GM21723 (cell line): ENCODE measurements at regions not wholly inside any gene's neighbourhood (a gene's known extent, or its start where the extent isn't known, plus 50 kb on each side); places are given as distances from the start of the nearest gene placed in this dataset.
"Not testable (repeated sequence)": the region's sequence is repeated elsewhere in the genome, so short reads cannot be mapped to it uniquely, and the experiment has no call there.

Source experiments
- ATAC-seq: cut with Tn5 transposase; IDR thresholded peaks from one replicate; pipeline ENCODE4 v1.9.1; 2021; ENCODE audit warnings: mild to moderate bottlenecking, moderate library complexity; ENCODE audit not compliant: unreplicated experiment

GRCh38 chr12:73002504-73002903 lies 730.3 kb downstream of the TRHDE start:
- ATAC-seq = not testable (repeated sequence)

DNA sequence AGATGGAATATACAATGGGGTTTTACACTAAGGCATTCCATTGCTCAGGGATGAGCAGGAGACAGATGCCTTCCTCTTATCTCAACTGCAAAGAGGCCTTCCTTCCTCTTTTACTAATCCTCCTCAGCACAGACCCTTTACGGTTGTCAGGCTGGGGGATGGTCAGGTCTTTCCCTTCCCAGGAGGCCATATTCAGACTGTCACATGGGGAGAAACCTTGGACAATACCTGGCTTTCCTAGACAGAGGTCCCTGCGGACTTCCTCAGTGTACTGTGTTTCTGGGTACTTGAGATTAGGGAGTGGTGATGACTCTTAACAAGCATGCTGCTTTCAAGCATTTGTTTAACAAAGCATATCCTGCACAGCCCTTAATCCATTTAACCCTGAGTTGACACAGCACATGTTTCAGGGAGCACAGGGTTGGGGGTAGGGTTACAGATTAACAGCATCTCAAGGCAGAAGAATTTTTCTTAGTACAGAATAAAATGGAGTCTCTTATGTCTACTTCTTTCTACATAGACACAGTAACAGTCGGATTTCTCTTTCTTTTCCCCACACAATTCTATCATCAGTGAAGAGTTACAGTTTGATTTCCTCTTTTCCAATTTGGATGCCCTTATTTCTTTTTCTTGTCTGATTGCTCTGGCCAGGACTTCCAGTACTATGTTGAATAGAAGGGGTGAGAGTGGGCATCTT lies 737.1 kb downstream of the TRHDE start:
- not testable (repeated sequence) for ATAC-seq

GRCh38 chr12:73017981-73018380 lies 745.8 kb downstream of the TRHDE start:
- no peak for ATAC-seq

GRCh38 chr12:73053893-73054292 lies 781.7 kb downstream of the TRHDE start:
- ATAC-seq = no peak

DNA sequence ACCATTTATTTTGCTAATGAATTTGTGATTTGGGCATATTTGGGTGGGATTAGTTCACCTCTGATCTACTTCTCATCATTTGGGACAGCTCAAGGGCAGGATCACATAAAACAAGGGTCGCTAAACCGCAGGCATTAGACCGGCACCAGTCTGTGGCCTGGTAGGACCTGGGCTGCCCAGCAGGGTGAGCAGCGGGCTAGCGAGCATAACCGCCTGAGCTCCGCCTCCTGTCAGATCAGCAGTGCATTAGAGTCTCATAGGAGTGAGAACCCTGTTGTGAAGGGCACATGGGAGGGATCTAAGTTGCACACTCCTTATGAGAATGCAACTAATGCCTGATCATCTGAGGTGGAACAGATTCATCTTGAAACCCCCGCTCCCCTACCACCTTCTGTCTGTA lies 785.3 kb downstream of the TRHDE start:
- no peak for ATAC-seq

DNA sequence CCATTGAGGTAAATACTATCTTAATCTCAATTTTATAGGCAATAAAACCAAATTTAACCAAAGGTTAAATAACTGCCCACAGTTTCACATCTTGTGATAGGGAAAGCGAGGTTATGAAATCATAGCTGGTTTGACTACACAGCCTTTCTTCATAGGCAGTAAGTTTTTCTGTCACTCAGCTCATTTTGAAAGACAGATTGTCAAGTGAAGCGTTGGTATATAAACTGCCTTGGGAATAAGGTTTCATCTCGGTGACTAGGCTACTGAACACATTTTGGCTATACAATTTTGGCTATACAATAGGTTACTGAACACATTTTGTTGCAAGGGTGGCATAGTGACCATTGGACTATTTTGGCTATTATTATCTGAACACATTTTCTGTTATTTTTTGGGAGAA lies 793.7 kb downstream of the TRHDE start:
- ATAC-seq = no peak

GRCh38 chr12:73067616-73068015 lies 795.4 kb downstream of the TRHDE start:
- ATAC-seq = no peak

GRCh38 chr12:73072214-73072613 lies 800.0 kb downstream of the TRHDE start:
- no peak for ATAC-seq

DNA sequence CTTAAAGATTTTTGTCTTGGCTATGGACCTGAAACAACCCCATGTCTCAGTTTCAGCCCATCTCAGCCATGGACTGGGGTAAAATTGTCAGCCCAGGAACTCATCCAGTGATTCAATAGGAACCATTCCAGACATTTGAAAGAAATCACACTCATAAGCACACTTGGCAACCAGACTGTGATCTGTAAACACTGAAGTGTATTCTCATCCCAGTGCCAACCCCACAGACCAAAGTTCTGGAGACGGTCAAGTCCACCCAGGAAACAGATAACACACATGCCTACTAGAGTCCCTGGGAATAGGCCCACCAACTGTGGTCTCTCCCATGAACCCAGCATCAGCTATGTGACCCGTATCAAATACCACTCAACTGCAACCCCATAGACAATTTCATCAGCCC lies 804.6 kb downstream of the TRHDE start:
- ATAC-seq = no peak

GRCh38 chr12:73083736-73084135 lies 811.6 kb downstream of the TRHDE start:
- ATAC-seq = no peak

DNA sequence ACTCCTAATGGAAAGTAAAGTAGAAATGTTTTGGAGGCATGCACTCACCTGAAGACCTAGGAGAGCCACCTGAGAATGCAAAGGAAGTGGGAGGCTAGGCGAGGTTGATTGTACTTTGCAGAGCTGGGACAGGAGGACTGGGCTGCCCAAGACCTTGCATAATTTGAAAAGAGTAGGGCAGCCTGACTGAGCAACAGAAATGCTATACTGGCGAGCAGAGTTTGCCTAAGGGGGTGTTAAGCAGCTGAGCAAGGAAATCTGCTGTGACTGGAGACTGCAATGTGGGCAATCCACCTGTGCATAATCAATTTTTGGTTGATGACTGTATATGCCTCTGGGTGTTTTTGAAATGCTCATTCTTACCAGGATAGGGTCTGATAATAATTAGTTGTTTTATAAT lies 834.1 kb downstream of the TRHDE start:
- ATAC-seq = no peak

- no peak for ATAC-seq
These were observed 834.7 kb downstream of the TRHDE start for GRCh38 chr12:73106896-73107295.

GRCh38 chr12:73110816-73111215 lies 838.6 kb downstream of the TRHDE start:
- ATAC-seq = no peak

- no peak for ATAC-seq
These were observed 840.1 kb downstream of the TRHDE start for GRCh38 chr12:73112035-73112816.

DNA sequence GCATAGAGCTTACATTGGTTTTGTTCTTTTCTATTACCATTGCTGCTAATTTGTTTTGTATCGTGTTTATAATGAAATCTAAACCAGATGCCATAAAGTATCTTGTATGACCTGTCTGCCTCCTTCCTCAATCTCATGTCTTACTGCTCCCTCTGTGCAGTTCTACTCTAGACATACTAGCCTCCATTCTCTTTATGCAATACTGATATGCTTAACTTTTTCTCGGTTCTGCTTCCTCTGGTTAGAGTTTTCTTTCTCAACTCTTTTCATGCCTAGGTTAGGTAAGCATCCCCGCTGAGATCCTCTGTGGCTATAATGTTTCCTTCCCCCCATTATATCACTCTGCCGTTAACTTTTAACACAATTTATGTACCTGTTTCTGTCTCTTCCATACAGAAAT lies 852.3 kb downstream of the TRHDE start:
- no peak for ATAC-seq

DNA sequence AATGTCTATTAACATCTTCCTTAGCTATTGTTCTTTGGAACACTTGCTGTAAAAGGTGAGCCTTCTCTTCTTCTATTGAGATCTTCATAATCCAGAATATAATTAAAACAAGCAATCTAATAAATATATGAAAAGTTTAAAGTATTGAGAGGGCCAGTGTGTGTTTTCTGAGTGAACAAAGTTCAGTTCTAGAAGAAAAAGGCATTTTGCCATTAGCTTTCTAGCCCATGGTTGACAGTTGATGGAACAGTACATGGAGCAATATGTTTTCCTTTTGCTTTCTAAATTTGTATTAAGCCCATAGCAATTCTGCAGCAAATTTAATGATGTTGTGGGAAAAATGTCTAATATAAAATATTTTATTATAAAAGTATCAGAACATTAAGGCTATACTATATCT lies 853.0 kb downstream of the TRHDE start:
- ATAC-seq = no peak

- no peak for ATAC-seq
These were observed 864.2 kb downstream of the TRHDE start for GRCh38 chr12:73136386-73136785.

- not testable (repeated sequence) for ATAC-seq
These were observed 867.5 kb downstream of the TRHDE start for GRCh38 chr12:73139642-73140041.

GRCh38 chr12:73158341-73158740 lies 886.2 kb downstream of the TRHDE start:
- no peak for ATAC-seq

GRCh38 chr12:73159954-73160353 lies 887.8 kb downstream of the TRHDE start:
- ATAC-seq = no peak

DNA sequence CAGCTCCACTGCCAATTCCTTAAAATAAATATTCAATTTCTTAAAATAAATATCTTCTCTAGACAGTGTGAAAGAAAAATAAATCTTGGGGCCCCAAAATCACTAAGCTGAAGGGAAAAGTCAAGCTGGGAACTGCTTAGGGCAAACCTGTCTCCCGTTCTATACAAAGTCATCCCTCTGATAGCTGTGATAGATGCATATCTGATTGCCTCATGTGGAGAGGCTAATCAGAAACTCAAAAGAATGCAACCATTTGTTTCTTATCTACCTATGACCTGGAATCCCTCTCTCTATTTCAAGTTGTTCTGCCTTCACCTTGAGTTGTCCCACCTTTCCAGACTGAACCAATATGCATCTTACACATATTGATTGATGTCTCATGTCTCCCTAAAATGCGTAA lies 889.8 kb downstream of the TRHDE start:
- no peak for ATAC-seq

- no peak for ATAC-seq
These were observed 908.6 kb downstream of the TRHDE start for GRCh38 chr12:73180734-73181133.
